Stomach (tissue), 8 donors: ENCODE measurements at regions not wholly inside any gene's neighbourhood (a gene's known extent, or its start where the extent isn't known, plus 50 kb on each side); places are given as distances from the start of the nearest gene placed in this dataset.

Experiments
- DNase-seq, 2 donors: peaks; one replicate each; pipeline versions ENCODE4 v3.0.0 to v3.0.0-alpha.2; 2013 to 2019
- H3K27ac ChIP-seq, 5 donors: fragments of 200-600 bp in 4 of 5; sonication (generic) in 4 of 5; one replicate each; pipeline ENCODE4 v1.5.1; 2013 to 2019; ENCODE audit warnings: mild to moderate bottlenecking in 1 of 5, moderate library complexity in 1 of 5
- H3K27me3 ChIP-seq, 3 donors: fragments of 200-600 bp; sonication (generic); one replicate each; pipeline ENCODE4 v1.5.1; 2017 to 2019; ENCODE audit warnings: mixed run types in 1 of 3
- H3K36me3 ChIP-seq, 4 donors: fragments of 200-600 bp; sonication (generic); 1 replicate in 3 of 4; 2 replicates in 1 of 4; pipeline ENCODE4 v1.5.1; 2016 to 2019
- H3K4me1 ChIP-seq, 4 donors: fragments of 200-600 bp; sonication (generic); one replicate each; pipeline ENCODE4 v1.5.1; 2016 to 2019
- H3K4me3 ChIP-seq, 4 donors: fragments of 200-600 bp; sonication (generic) in 3 of 4; one replicate each; pipeline ENCODE4 v1.5.1; 2016 to 2019; ENCODE audit warnings: mild to moderate bottlenecking in 1 of 4
- H3K9me3 ChIP-seq, 4 donors: fragments of 200-600 bp; sonication (generic); one replicate each; pipeline ENCODE4 v1.5.1; 2016 to 2019
- CTCF ChIP-seq, 7 experiments: fragments of 450-650 bp in 4 of 7; fragments of 200-600 bp in 3 of 7; sonication (generic) in 3 of 7; IDR thresholded peaks; one replicate each; pipeline ENCODE4 v1.5.1; 2016 to 2019; ENCODE audit warnings: antibody characterized with exemption in 7 of 7, control low read depth in 2 of 7, mild to moderate bottlenecking in 1 of 7
- EP300 ChIP-seq: sonication (generic); formaldehyde crosslinking; IDR thresholded peaks from one replicate; pipeline ENCODE4 v1.6.1; 2017; ENCODE audit warnings: antibody characterized with exemption
- POLR2A ChIP-seq, 4 donors: fragments of 450-650 bp; IDR thresholded peaks; one replicate each; pipeline ENCODE4 v1.6.1; 2016; ENCODE audit warnings: antibody characterized with exemption in 4 of 4, control low read depth in 2 of 4, mild to moderate bottlenecking in 1 of 4, moderate library complexity in 1 of 4
- POLR2AphosphoS5 ChIP-seq, 3 donors: sonication (generic); formaldehyde crosslinking; IDR thresholded peaks; one replicate each; pipeline ENCODE4 v1.6.1; 2016; ENCODE audit warnings: antibody characterized with exemption in 3 of 3
- WGBS, 5 donors: extraction: QIAGEN DNeasy Blood & Tissue Kit in 3 of 5; methylation state at CpG; one replicate each; pipeline versions ENCODE4 v1.1.5 to v1.1.7; 2013 to 2018; 5-methylcytosine and 5-hydroxymethylcytosine counted together
- intact Hi-C: fragments of 100-400 bp; cut with DNase I; formaldehyde crosslinking; loops from one replicate; pipeline ENCODE4 v1.15.1; 2023; ENCODE audit warnings: low total_unique reads
- donor health status: healthy with polysubstance abuse.
- donor health status: Bipolar disorder and iron deficiency.
- donor health status: healthy.

- no peak for DNase-seq
- intact Hi-C loops: no loop called here
- Histone ChIP-seq H3K36me3 (no peaks in the 10 kb centered on the region), H3K4me1 (no peaks in the 10 kb centered on the region), H3K4me3 (no peak overlapping the region), H3K27ac (no peak overlapping the region), H3K27me3 (no peaks in the 10 kb centered on the region), H3K9me3 (no peaks in the 10 kb centered on the region)
- WGBS, 5 donors: 80 to 87% (median 83%) methylated on average over 6 of the region's 6 CpGs
- TF ChIP-seq CTCF (IDR thresholded peaks at IDR 0.05): no peak
- TF ChIP-seq POLR2A (IDR thresholded peaks at IDR 0.05): no peak
- no peak for TF ChIP-seq POLR2AphosphoS5 (IDR thresholded peaks at IDR 0.05)
- no peak for TF ChIP-seq EP300
These were observed 209.3 kb downstream of the HAUS1 start for GRCh38 chr18:46313521-46313920.

- TF ChIP-seq POLR2AphosphoS5 (IDR thresholded peaks at IDR 0.05): no peak
- TF ChIP-seq POLR2A (IDR thresholded peaks at IDR 0.05): no peak
- TF ChIP-seq EP300: no peak
- no peak for TF ChIP-seq CTCF (IDR thresholded peaks at IDR 0.05)
- intact Hi-C loops: no loop called here
- WGBS, 5 donors: 88 to 95% (median 91%) methylated on average over 7 of the region's 7 CpGs
- no peak overlapping the region for H3K27ac ChIP-seq
- no peaks in the 10 kb centered on the region for H3K9me3 ChIP-seq
- H3K4me3 ChIP-seq: no peak overlapping the region
- DNase-seq: no peak
- no peaks in the 10 kb centered on the region for H3K4me1 ChIP-seq
- H3K27me3 ChIP-seq: no peaks in the 10 kb centered on the region
- no peaks in the 10 kb centered on the region for H3K36me3 ChIP-seq
These were observed 209.8 kb downstream of the HAUS1 start for GRCh38 chr18:46314011-46314410.

GRCh38 chr18:46315161-46315560 lies 211.0 kb downstream of the HAUS1 start:
- intact Hi-C loops: no loop called here
- 57 to 85% (median 80%) methylated on average over 1 to 2 of the region's 2 CpGs for WGBS, 5 donors

GRCh38 chr18:46318356-46318755 lies 214.2 kb downstream of the HAUS1 start:
- TF ChIP-seq EP300: no peak
- no peak for TF ChIP-seq POLR2A (IDR thresholded peaks at IDR 0.05)
- no peak for TF ChIP-seq POLR2AphosphoS5 (IDR thresholded peaks at IDR 0.05)
- TF ChIP-seq CTCF (IDR thresholded peaks at IDR 0.05): no peak
- no peak overlapping the region for H3K27ac ChIP-seq
- no peaks in the 10 kb centered on the region for H3K36me3 ChIP-seq
- peaks cover 0 to 6% (median 0%) of the 10 kb centered on the region in 3 donors for H3K27me3 ChIP-seq
- intact Hi-C loops: no loop called here
- no peak for DNase-seq
- H3K4me1 ChIP-seq: no peaks in the 10 kb centered on the region
- 77 to 92% (median 89%) methylated on average over 5 of the region's 5 CpGs for WGBS, 5 donors
- no peak overlapping the region for H3K4me3 ChIP-seq
- H3K9me3 ChIP-seq: no peaks in the 10 kb centered on the region

More at GRCh38 chr18:46315161-46315560, 211.0 kb downstream of the HAUS1 start:
- H3K36me3 ChIP-seq: no peaks in the 10 kb centered on the region
- H3K9me3 ChIP-seq: no peaks in the 10 kb centered on the region
- no peak overlapping the region for H3K4me3 ChIP-seq
- H3K27me3 ChIP-seq: no peaks in the 10 kb centered on the region
- DNase-seq: no peak
- H3K4me1 ChIP-seq: no peaks in the 10 kb centered on the region
- TF ChIP-seq CTCF (IDR thresholded peaks at IDR 0.05) (no peak), EP300 (no peak), POLR2AphosphoS5 (IDR thresholded peaks at IDR 0.05) (no peak), POLR2A (IDR thresholded peaks at IDR 0.05) (no peak)
- H3K27ac ChIP-seq: no peak overlapping the region
